ENCODE measurements at regions not wholly inside any gene's neighbourhood (a gene's known extent, or its start where the extent isn't known, plus 50 kb on each side); places are given as distances from the start of the nearest gene placed in this dataset.
"Not testable (repeated sequence)": the region's sequence is repeated elsewhere in the genome, so short reads cannot be mapped to it uniquely, and the experiment has no call there.

- no peaks in the 10 kb centered on the region for H3K36me3 Mint-ChIP-seq (ENCODE audit: low read depth)
- peak overlapping the region; percentile 18 to 38 (median 27) for H3K27ac Mint-ChIP-seq
- no peak for TF ChIP-seq CTCF (IDR thresholded peaks at IDR 0.05; ENCODE audit: unreplicated experiment in 3 of 3)
- no peak overlapping the region for H3K4me3 Mint-ChIP-seq
- no peaks in the 10 kb centered on the region for H3K9me3 Mint-ChIP-seq
- H3K4me1 Mint-ChIP-seq, result peaks cover 40% of the 10 kb centered on the region
- no peaks in the 10 kb centered on the region for H3K27me3 Mint-ChIP-seq (ENCODE audit: low read depth)
Measured at GRCh38 chr4:156298230-156298629, 344.6 kb upstream of the CTSO start.

- TF ChIP-seq CTCF (IDR thresholded peaks at IDR 0.05; ENCODE audit: unreplicated experiment in 3 of 3), result no peak
Measured at GRCh38 chr4:156295676-156296195, 342.1 kb upstream of the CTSO start.

GRCh38 chr4:156294577-156294976, 340.9 kb upstream of the CTSO start:
- Mint-ChIP-seq H3K36me3 (ENCODE audit: low read depth) (no peaks in the 10 kb centered on the region), H3K27me3 (ENCODE audit: low read depth) (no peaks in the 10 kb centered on the region), H3K4me1 (peaks cover 48% of the 10 kb centered on the region), H3K4me3 (no peak overlapping the region), H3K9me3 (peaks cover 5% of the 10 kb centered on the region), H3K27ac (peak overlapping the region; percentile 13 to 69 (median 36))
- peak in 2 of 3 experiments; percentile 21 to 47 for TF ChIP-seq CTCF (IDR thresholded peaks at IDR 0.05; ENCODE audit: unreplicated experiment in 3 of 3)

More at GRCh38 chr4:156295676-156296195, 342.1 kb upstream of the CTSO start:
- Mint-ChIP-seq H3K36me3 (ENCODE audit: low read depth) (no peaks in the 10 kb centered on the region), H3K9me3 (peaks cover 1% of the 10 kb centered on the region), H3K27ac (peak overlapping the region in 1 of 3 experiments; percentile 51), H3K4me3 (no peak overlapping the region), H3K27me3 (ENCODE audit: low read depth) (no peaks in the 10 kb centered on the region), H3K4me1 (peaks cover 48% of the 10 kb centered on the region)

- no peaks in the 10 kb centered on the region for H3K27me3 Mint-ChIP-seq (ENCODE audit: low read depth)
- peak overlapping the region; percentile 13 to 85 (median 36) for H3K27ac Mint-ChIP-seq
- H3K36me3 Mint-ChIP-seq (ENCODE audit: low read depth), result no peaks in the 10 kb centered on the region
- peaks cover 5% of the 10 kb centered on the region for H3K9me3 Mint-ChIP-seq
- no peak for TF ChIP-seq CTCF (IDR thresholded peaks at IDR 0.05; ENCODE audit: unreplicated experiment in 3 of 3)
- H3K4me3 Mint-ChIP-seq, result peak overlapping the region in 1 of 3 experiments; percentile 18
- peaks cover 44% of the 10 kb centered on the region for H3K4me1 Mint-ChIP-seq
Measured at GRCh38 chr4:156293657-156294297, 340.1 kb upstream of the CTSO start.

- Mint-ChIP-seq H3K27me3 (ENCODE audit: low read depth) (no peaks in the 10 kb centered on the region), H3K4me3 (no peak overlapping the region), H3K27ac (peak overlapping the region in 2 of 3 experiments; percentile 36 to 51), H3K36me3 (ENCODE audit: low read depth) (no peaks in the 10 kb centered on the region), H3K4me1 (peaks cover 30% of the 10 kb centered on the region), H3K9me3 (peaks cover 8% of the 10 kb centered on the region)
- TF ChIP-seq CTCF (IDR thresholded peaks at IDR 0.05; ENCODE audit: unreplicated experiment in 3 of 3), result no peak
Measured at GRCh38 chr4:156291317-156291716, 337.7 kb upstream of the CTSO start.

- H3K27me3 Mint-ChIP-seq (ENCODE audit: low read depth), result no peaks in the 10 kb centered on the region
- TF ChIP-seq CTCF (IDR thresholded peaks at IDR 0.05; ENCODE audit: unreplicated experiment in 3 of 3), result no peak
Measured at GRCh38 chr4:156290811-156291210, 337.1 kb upstream of the CTSO start.

GRCh38 chr4:156290026-156290425, 336.4 kb upstream of the CTSO start:
- H3K36me3 Mint-ChIP-seq (ENCODE audit: low read depth); H3K27me3 Mint-ChIP-seq (ENCODE audit: low read depth); H3K9me3 Mint-ChIP-seq; H3K27ac Mint-ChIP-seq: not testable (repeated sequence)
- H3K4me3 Mint-ChIP-seq, result peak overlapping the region in 2 of 3 experiments; percentile 14 to 49
- H3K4me1 Mint-ChIP-seq, result peaks cover 24% of the 10 kb centered on the region

More at GRCh38 chr4:156290811-156291210, 337.1 kb upstream of the CTSO start:
- peak overlapping the region in 1 of 3 experiments; percentile 49 for H3K4me3 Mint-ChIP-seq
- H3K4me1 Mint-ChIP-seq, result peaks cover 30% of the 10 kb centered on the region
- peaks cover 8% of the 10 kb centered on the region for H3K9me3 Mint-ChIP-seq
- no peaks in the 10 kb centered on the region for H3K36me3 Mint-ChIP-seq (ENCODE audit: low read depth)
- peak overlapping the region in 1 of 3 experiments; percentile 36 for H3K27ac Mint-ChIP-seq

All from nephron (organoid).